ENCODE measurements at regions not wholly inside any gene's neighbourhood (a gene's known extent, or its start where the extent isn't known, plus 50 kb on each side); places are given as distances from the start of the nearest gene placed in this dataset.
"Not testable (repeated sequence)": the region's sequence is repeated elsewhere in the genome, so short reads cannot be mapped to it uniquely, and the experiment has no call there.

GRCh38 chr12:127829281-127830064 is 437.5 kb upstream of the TMEM132C start:
- CTCF ChIA-PET = interaction anchor here (0.5 to 1.1 kb wide), 4 partner anchors 18 to 1082 kb away, joined by 3 read pairs; no protein-coding TSS in a partner anchor
- no TSS peak for BruUV-seq (replicated peaks)
- TF ChIP-seq CTCF (IDR thresholded peaks at IDR 0.05; ENCODE audit: unreplicated experiment) = no peak
- Mint-ChIP-seq H3K27ac (ENCODE audit: low read depth, unreplicated experiment) (no peak overlapping the region), H3K36me3 (ENCODE audit: insufficient read depth, unreplicated experiment) (no peaks in the 10 kb centered on the region), H3K9me3 (ENCODE audit: unreplicated experiment) (peaks cover 38% of the 10 kb centered on the region), H3K27me3 (ENCODE audit: insufficient read depth, unreplicated experiment) (no peaks in the 10 kb centered on the region), H3K4me3 (ENCODE audit: unreplicated experiment) (no peak overlapping the region), H3K4me1 (ENCODE audit: insufficient read depth, unreplicated experiment) (no peaks in the 10 kb centered on the region)
- DNase-seq (ENCODE audit: unreplicated experiment) = no peak
- intact Hi-C loops (cut with micrococcal nuclease) = no loop called here
- POLR2A ChIA-PET = no interaction called here

- Mint-ChIP-seq H3K27me3 (ENCODE audit: insufficient read depth, unreplicated experiment) (no peaks in the 10 kb centered on the region), H3K36me3 (ENCODE audit: insufficient read depth, unreplicated experiment) (no peaks in the 10 kb centered on the region), H3K9me3 (ENCODE audit: unreplicated experiment) (peaks cover 36% of the 10 kb centered on the region), H3K27ac (ENCODE audit: low read depth, unreplicated experiment) (no peak overlapping the region), H3K4me1 (ENCODE audit: insufficient read depth, unreplicated experiment) (no peaks in the 10 kb centered on the region), H3K4me3 (ENCODE audit: unreplicated experiment) (no peak overlapping the region)
- no peak for TF ChIP-seq CTCF (IDR thresholded peaks at IDR 0.05; ENCODE audit: unreplicated experiment)
- no peak for DNase-seq (ENCODE audit: unreplicated experiment)
- ChIA-PET CTCF (interaction anchor here (0.6 to 1.1 kb wide), 3 partner anchors 19 to 1082 kb away, joined by 3 read pairs; no protein-coding TSS in a partner anchor), POLR2A (no interaction called here)
- intact Hi-C loops (cut with micrococcal nuclease) = no loop called here
- BruUV-seq (replicated peaks) = no TSS peak
Observed at GRCh38 chr12:127830065-127830460, 436.9 kb upstream of the TMEM132C start.

GRCh38 chr12:127830730-127831129 is 436.2 kb upstream of the TMEM132C start:
- DNase-seq (ENCODE audit: unreplicated experiment) = no peak
- TF ChIP-seq CTCF (IDR thresholded peaks at IDR 0.05; ENCODE audit: unreplicated experiment) = no peak
- BruUV-seq (replicated peaks) = no TSS peak
- Mint-ChIP-seq H3K9me3 (ENCODE audit: unreplicated experiment) (peaks cover 36% of the 10 kb centered on the region), H3K4me1 (ENCODE audit: insufficient read depth, unreplicated experiment) (no peaks in the 10 kb centered on the region), H3K36me3 (ENCODE audit: insufficient read depth, unreplicated experiment) (no peaks in the 10 kb centered on the region), H3K27me3 (ENCODE audit: insufficient read depth, unreplicated experiment) (no peaks in the 10 kb centered on the region), H3K4me3 (ENCODE audit: unreplicated experiment) (no peak overlapping the region), H3K27ac (ENCODE audit: low read depth, unreplicated experiment) (no peak overlapping the region)
- intact Hi-C loops (cut with micrococcal nuclease) = no loop called here
- CTCF ChIA-PET = no interaction called here
- POLR2A ChIA-PET = no interaction called here

- Mint-ChIP-seq H3K4me3 (ENCODE audit: unreplicated experiment) (no peak overlapping the region), H3K36me3 (ENCODE audit: insufficient read depth, unreplicated experiment) (no peaks in the 10 kb centered on the region), H3K4me1 (ENCODE audit: insufficient read depth, unreplicated experiment) (no peaks in the 10 kb centered on the region), H3K27me3 (ENCODE audit: insufficient read depth, unreplicated experiment) (no peaks in the 10 kb centered on the region), H3K9me3 (ENCODE audit: unreplicated experiment) (peaks cover 37% of the 10 kb centered on the region), H3K27ac (ENCODE audit: low read depth, unreplicated experiment) (no peak overlapping the region)
- ChIA-PET POLR2A (no interaction called here), CTCF (no interaction called here)
- intact Hi-C loops (cut with micrococcal nuclease) = no loop called here
- BruUV-seq (replicated peaks) = no TSS peak
- no peak for DNase-seq (ENCODE audit: unreplicated experiment)
- TF ChIP-seq CTCF (IDR thresholded peaks at IDR 0.05; ENCODE audit: unreplicated experiment) = no peak
Observed at GRCh38 chr12:127832172-127832571, 434.8 kb upstream of the TMEM132C start.

- BruUV-seq (replicated peaks); H3K4me1 Mint-ChIP-seq (ENCODE audit: insufficient read depth, unreplicated experiment); H3K36me3 Mint-ChIP-seq (ENCODE audit: insufficient read depth, unreplicated experiment); POLR2A ChIA-PET; intact Hi-C loops (cut with micrococcal nuclease); H3K27ac Mint-ChIP-seq (ENCODE audit: low read depth, unreplicated experiment); CTCF ChIA-PET; H3K27me3 Mint-ChIP-seq (ENCODE audit: insufficient read depth, unreplicated experiment); DNase-seq (ENCODE audit: unreplicated experiment); H3K4me3 Mint-ChIP-seq (ENCODE audit: unreplicated experiment): not testable (repeated sequence)
- peaks cover 51% of the 10 kb centered on the region for H3K9me3 Mint-ChIP-seq (ENCODE audit: unreplicated experiment)
Observed at GRCh38 chr12:127836802-127837201, 430.2 kb upstream of the TMEM132C start.
